Keratinocyte (primary cell): ENCODE measurements at regions not wholly inside any gene's neighbourhood (a gene's known extent, or its start where the extent isn't known, plus 50 kb on each side); places are given as distances from the start of the nearest gene placed in this dataset.

Experiments
- DNase-seq: peaks from one replicate; pipeline ENCODE4 v3.0.0-alpha.2; 2011; ENCODE audit warnings: low read depth, missing footprints, low spot score
- FAIRE-seq: peaks from 2 replicates; lab custom pipeline; 2011; peaks lifted over from hg19 to GRCh38; lab: Jason Lieb, UNC
- H2AFZ ChIP-seq: 2 replicates; pipeline ENCODE4 v1.6.0; 2012; ENCODE audit warnings: low read length, control low read depth, inconsistent platforms; ENCODE audit not compliant: control insufficient read depth
- H3K27ac ChIP-seq: 2 replicates; pipeline ENCODE4 v1.5.1; 2011; ENCODE audit warnings: low read length; ENCODE audit not compliant: control insufficient read depth, insufficient read depth
- H3K27me3 ChIP-seq: 3 replicates; pipeline ENCODE4 v1.6.0; 2011; ENCODE audit warnings: low read length; ENCODE audit not compliant: control insufficient read depth, insufficient read depth; ENCODE audit errors: extremely low read depth
- H3K36me3 ChIP-seq, 2 experiments: 2 replicates in 1 of 2; 3 replicates in 1 of 2; pipeline ENCODE4 v1.5.1; 2011; ENCODE audit warnings: low read length in 2 of 2, mild to moderate bottlenecking in 1 of 2; ENCODE audit not compliant: control insufficient read depth in 2 of 2, insufficient read depth in 2 of 2; ENCODE audit errors: extremely low read depth in 1 of 2
- H3K4me1 ChIP-seq: 3 replicates; pipeline ENCODE4 v1.5.1; 2011; ENCODE audit warnings: low read length; ENCODE audit not compliant: control insufficient read depth, insufficient read depth; ENCODE audit errors: extremely low read depth
- H3K4me2 ChIP-seq: 3 replicates; pipeline ENCODE4 v1.6.0; 2011; ENCODE audit warnings: low read depth, low read length; ENCODE audit not compliant: control insufficient read depth, insufficient read depth; ENCODE audit errors: extremely low read depth
- H3K4me3 ChIP-seq, 3 experiments: fragments of 200-600 bp in 1 of 3; sonication (generic) in 1 of 3; 2 replicates in 2 of 3; 3 replicates in 1 of 3; pipeline ENCODE4 v1.5.1; 2011 to 2016; ENCODE audit warnings: low read length in 3 of 3, mild to moderate bottlenecking in 3 of 3, control low read depth in 2 of 3, inconsistent platforms in 1 of 3, low read depth in 1 of 3, mixed read lengths in 1 of 3, mixed run types in 1 of 3, moderate library complexity in 1 of 3; ENCODE audit not compliant: control insufficient read depth in 2 of 3, insufficient read depth in 2 of 3; ENCODE audit errors: extremely low read depth in 1 of 3
- H3K79me2 ChIP-seq: 2 replicates; pipeline ENCODE4 v1.6.0; 2012; ENCODE audit warnings: low read length; ENCODE audit not compliant: control insufficient read depth, insufficient read depth
- H3K9ac ChIP-seq: 3 replicates; pipeline ENCODE4 v1.6.0; 2011; ENCODE audit warnings: low read length; ENCODE audit not compliant: control insufficient read depth, insufficient read depth; ENCODE audit errors: extremely low read depth
- H3K9me1 ChIP-seq: 3 replicates; pipeline ENCODE4 v1.6.0; 2011; ENCODE audit warnings: low read length; ENCODE audit not compliant: control insufficient read depth, insufficient read depth; ENCODE audit errors: extremely low read depth
- H3K9me3 ChIP-seq: 2 replicates; pipeline ENCODE4 v1.5.1; 2012; ENCODE audit warnings: low read depth, low read length; ENCODE audit not compliant: control insufficient read depth
- H4K20me1 ChIP-seq: 3 replicates; pipeline ENCODE4 v1.6.0; 2011; ENCODE audit warnings: low read length; ENCODE audit not compliant: control insufficient read depth, insufficient read depth; ENCODE audit errors: extremely low read depth
- EZH2 ChIP-seq: IDR thresholded peaks from one replicate; pipeline ENCODE4 v1.6.1; 2012; ENCODE audit warnings: inconsistent platforms, mild to moderate bottlenecking, low read length, moderate library complexity
- dilution Hi-C: fragments of 300-500 bp; cut with MboI; formaldehyde crosslinking; loops from one replicate; pipeline ENCODE4 v1.7.0; 2020; ENCODE audit warnings: low sequenced_read_pairs; ENCODE audit not compliant: extremely low pct_ligation_motif_present
- TF ChIP-seq, protein P1 (sequence below), 3 experiments: IDR thresholded peaks in 1 of 3; conservative IDR thresholded peaks in 1 of 3; optimal IDR thresholded peaks in 1 of 3; 2 replicates in 2 of 3; 3 replicates in 1 of 3; pipeline versions ENCODE3 to v1.5.1; 2011; ENCODE audit warnings: low read length in 3 of 3, mild to moderate bottlenecking in 3 of 3, moderate library complexity in 2 of 3, control low read depth in 1 of 3, inconsistent platforms in 1 of 3; ENCODE audit not compliant: insufficient read depth in 2 of 3; ENCODE audit errors: extremely low read depth in 1 of 3

DNA sequence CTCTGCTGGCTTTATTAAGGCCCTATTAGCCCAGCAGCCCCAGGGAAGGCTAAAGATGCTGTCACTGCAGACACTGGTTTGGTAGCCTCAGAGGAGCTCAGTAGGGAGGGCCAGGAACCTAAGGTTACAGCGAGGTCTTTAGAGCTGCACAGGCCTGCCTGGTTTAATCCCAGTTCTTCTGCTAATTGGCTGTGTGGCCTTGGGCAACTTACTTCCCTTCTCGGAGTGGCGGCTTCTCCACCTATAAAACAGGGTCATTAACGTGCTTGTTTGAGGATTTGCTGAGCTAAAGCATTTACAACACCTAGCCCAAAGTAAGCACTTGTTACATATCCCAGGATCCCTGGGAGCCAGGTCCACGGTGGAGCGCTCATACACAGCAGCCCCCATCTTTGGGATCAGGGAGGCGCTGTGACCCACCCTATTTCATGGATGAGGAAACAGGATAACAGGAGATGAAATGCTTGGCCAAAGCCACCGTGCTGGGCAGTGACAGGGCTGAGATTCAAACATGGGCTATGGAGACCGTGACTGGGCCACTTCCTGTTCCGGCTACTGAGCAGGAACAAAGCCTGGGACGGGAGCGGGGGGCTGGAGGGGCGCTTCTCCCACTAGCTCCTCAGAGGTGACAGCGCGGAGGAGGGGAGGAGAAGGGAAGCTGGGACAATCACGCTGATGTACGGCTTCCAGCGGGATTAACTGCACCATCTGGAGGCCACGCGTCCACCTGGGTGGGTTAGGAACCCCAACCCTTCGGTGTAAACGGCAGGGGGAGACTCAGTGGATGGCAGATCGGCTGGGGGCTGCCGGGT, 61.5 kb downstream of the IGLL1 start:
- Histone ChIP-seq H3K4me3 (no peak overlapping the region), H3K9ac (no peak overlapping the region), H3K27me3 (peaks cover 6% of the 10 kb centered on the region), H4K20me1 (no peaks in the 10 kb centered on the region), H2AFZ (no peak overlapping the region), H3K27ac (no peak overlapping the region), H3K9me3 (no peaks in the 10 kb centered on the region), H3K4me2 (no peak overlapping the region), H3K79me2 (no peaks in the 10 kb centered on the region), H3K9me1 (no peaks in the 10 kb centered on the region), H3K4me1 (peaks cover 3% of the 10 kb centered on the region), H3K36me3 (no peaks in the 10 kb centered on the region)
- TF ChIP-seq, protein P1, sequence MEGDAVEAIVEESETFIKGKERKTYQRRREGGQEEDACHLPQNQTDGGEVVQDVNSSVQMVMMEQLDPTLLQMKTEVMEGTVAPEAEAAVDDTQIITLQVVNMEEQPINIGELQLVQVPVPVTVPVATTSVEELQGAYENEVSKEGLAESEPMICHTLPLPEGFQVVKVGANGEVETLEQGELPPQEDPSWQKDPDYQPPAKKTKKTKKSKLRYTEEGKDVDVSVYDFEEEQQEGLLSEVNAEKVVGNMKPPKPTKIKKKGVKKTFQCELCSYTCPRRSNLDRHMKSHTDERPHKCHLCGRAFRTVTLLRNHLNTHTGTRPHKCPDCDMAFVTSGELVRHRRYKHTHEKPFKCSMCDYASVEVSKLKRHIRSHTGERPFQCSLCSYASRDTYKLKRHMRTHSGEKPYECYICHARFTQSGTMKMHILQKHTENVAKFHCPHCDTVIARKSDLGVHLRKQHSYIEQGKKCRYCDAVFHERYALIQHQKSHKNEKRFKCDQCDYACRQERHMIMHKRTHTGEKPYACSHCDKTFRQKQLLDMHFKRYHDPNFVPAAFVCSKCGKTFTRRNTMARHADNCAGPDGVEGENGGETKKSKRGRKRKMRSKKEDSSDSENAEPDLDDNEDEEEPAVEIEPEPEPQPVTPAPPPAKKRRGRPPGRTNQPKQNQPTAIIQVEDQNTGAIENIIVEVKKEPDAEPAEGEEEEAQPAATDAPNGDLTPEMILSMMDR (optimal IDR thresholded peaks at IDR 0.05 in 1 of 3, IDR thresholded peaks at IDR 0.05 in 1 of 3, conservative IDR thresholded peaks at IDR 0.05 in 1 of 3; ENCODE audit: extremely low read depth in 1 of 3, insufficient read depth in 2 of 3, low read length in 3 of 3), result no peak
- FAIRE-seq (no peak), DNase-seq (no peak)
- dilution Hi-C loops, result no loop called here

DNA sequence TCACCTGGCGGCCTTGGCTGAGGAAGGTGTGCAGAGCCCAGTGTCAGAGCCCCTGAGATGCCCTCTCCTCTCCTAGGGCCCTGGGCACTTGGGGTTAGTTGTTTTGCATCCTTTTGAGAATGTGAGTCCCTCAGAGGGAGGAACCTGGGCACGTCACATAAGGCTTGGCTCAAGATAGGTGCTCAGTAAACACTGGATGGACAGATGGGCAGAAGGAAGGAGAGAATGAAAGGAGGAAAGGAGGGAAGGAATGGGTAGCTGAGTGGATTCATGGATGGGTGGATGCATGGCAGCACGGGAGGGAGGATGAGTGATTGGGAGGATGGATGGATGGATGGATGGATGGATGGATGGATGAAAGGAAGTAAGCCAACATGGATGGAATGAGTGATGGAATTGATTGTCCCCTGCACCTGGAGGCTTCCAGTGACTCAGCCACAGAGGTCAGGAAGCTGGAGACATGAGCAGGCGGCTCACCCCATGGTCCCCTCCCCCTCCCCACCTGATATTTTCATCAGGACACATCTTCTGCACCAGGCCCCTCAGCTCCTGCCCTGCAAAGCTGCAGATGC, 62.2 kb downstream of the IGLL1 start:
- Histone ChIP-seq H3K9me1 (no peaks in the 10 kb centered on the region), H3K36me3 (no peaks in the 10 kb centered on the region), H3K27me3 (peaks cover 3% of the 10 kb centered on the region), H3K9ac (no peak overlapping the region), H3K79me2 (no peaks in the 10 kb centered on the region), H3K4me1 (peaks cover 3% of the 10 kb centered on the region), H2AFZ (no peak overlapping the region), H3K4me2 (no peak overlapping the region), H3K27ac (no peak overlapping the region), H4K20me1 (no peaks in the 10 kb centered on the region), H3K4me3 (no peak overlapping the region), H3K9me3 (no peaks in the 10 kb centered on the region)
- no peak for TF ChIP-seq EZH2
- TF ChIP-seq, protein P1 (optimal IDR thresholded peaks at IDR 0.05 in 1 of 3, IDR thresholded peaks at IDR 0.05 in 1 of 3, conservative IDR thresholded peaks at IDR 0.05 in 1 of 3; ENCODE audit: extremely low read depth in 1 of 3, insufficient read depth in 2 of 3, low read length in 3 of 3), result no peak
- FAIRE-seq, result no peak
- DNase-seq, result no peak
- dilution Hi-C loops, result no loop called here
